ENCODE measurements at regions not wholly inside any gene's neighbourhood (a gene's known extent, or its start where the extent isn't known, plus 50 kb on each side); places are given as distances from the start of the nearest gene placed in this dataset.

DNA sequence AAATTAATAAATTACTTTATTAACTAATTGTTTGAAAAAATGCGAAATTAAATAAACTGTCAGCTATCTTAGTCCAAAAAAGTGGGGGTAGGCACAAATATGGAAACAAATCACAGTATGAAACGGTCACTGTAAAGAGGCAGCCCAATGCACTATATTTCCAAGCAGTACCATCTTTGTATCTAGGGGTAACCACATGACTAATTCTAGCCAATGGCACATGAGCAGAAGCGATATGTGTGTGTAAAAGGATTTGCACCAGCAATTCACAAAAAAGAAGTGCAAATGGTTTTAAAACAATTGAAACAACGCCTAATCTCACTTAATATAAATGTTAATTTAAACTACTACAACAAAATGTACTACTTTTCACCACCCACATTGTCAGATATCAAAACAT lies 129.5 kb upstream of the PRNP start:
- DNase-seq: no peak

DNA sequence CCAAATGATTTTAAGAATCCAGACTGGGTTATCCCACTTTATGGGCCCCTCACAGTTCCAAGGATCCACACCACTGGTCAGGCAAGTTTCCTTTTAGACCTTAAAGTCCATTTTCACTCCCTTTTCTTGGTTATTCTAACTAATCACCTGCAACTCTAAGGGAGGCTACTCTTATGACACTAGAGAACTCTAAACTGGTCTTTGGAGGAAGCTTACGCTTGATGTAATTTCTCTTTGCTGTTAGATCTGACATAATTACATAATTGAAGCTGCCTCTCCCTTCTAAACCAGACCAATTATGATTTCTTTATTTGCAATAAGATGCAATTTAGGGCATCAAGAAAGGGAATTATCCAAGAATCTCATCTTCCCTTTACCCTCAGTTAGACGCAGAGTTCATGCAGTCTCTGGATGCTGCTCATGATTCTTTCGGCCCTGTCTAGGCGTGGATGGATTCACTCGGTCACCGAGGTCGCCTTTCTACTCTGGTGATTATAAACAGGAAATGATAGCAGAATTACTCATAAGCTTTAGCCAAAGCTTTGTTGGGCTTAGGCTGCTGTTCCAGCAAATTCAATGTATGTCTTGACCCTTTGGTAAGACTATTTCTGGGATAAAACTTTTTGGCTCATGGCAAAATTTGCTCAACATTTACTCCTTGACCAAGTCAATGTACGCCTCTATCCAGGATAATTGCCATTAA lies 130.9 kb upstream of the PRNP start:
- DNase-seq: no peak

DNA sequence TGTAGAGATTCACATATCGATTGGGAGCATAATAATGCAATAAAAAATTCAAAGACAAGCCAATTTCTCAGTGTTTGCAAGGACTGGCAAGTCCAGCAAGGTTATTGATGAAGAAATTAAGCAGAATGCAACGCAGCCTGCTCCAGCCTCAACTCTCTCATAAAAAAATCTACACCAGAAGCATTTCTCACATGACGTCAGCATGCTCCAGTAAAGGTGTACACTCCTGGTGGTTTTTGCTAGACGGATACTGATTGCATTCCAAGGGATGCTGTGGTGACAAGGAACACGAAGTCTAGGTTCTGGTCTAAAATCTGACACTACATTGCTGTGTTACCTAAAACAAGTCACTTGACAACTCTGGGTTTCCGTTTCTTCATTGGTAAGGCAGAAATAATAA lies 131.9 kb upstream of the PRNP start:
- DNase-seq: no peak

DNA sequence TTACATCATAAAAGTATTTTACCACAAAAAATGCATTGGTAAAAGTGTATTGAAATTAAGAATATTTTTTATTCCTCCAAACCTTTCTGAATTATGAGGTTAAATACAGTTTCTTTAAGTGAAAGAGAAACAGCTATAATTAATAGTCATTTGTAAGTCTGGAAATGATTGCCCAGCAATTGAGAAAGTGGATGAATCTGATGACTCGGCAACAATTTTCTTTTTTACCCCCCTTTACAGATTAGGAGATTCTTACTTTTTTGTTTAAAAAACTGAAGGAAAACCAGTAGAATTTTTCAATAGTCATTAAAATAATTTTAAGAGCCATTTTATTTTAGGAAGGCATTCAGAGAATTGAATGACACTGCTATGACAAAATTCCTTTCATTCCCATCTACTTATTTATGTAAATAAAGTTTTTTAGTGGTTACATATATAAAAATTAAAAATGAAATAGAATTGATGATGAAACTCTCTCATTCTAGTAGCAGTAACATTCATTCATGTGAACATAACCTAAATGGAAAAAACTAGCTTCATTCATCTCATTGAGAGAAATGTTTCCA lies 134.1 kb upstream of the PRNP start:
- no peak for DNase-seq

DNA sequence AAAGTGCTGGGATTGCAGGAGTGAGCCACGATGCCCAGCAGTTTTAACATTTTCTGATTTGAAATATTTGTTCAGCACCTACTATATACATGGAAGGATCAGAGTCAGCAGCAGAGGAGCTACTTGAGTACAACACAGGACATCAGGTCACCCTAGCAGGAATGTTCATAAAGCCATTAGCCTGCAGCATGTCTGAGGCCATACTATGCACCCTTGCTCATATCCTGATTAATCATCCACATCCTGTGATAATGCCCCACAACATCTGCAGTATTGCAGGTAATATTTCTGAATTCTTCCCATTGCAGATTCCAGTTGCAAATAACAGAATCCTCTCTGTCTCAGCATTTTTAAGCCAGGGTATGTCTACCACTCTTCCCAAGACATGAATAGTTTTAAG lies 135.5 kb upstream of the PRNP start:
- DNase-seq: no peak

DNA sequence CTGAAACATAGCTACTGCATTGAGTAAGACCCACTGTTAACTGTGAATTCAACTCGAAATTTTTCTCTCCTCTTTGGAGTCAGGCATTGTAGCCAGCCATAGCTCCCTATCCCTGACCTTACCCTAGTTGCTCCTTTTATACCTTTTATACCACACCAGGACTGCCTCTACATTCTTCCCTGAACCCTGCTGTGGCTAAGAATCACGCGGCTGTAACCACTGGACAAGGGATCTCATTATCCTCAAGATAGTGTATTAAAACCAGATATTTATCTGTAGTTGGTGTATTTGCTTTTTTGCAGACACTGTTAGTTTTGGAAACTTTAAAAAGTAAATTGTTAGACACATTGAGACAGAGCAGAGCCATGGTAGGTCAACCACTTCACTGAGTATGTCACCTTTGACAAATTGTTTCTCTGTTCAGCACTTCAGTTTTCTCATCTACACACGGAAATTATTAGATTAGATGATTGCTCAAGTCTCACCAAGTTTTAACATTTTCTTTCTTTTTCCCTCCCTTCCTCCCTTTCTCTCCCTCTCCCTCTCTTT lies 136.5 kb upstream of the PRNP start:
- DNase-seq: no peak

DNA sequence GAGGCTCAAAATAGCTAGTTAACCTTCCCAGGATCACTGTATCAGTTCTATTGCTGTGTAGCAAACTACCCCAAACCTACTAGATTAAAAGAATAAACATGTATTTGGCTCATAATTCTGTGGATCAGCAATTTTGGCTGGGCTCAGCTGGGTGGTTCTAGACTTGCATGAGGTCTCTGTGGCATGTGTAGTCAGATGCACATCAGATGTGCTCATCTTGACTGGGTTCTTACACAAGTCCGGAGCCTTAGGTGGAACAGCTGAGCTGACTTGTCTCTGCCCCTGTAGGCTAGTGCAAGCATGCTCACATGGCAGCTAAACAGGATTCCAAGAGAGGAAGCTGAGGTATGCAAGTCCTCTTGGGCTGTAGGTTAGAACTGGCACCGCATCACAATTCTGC lies 137.7 kb upstream of the PRNP start:
- DNase-seq: no peak

DNA sequence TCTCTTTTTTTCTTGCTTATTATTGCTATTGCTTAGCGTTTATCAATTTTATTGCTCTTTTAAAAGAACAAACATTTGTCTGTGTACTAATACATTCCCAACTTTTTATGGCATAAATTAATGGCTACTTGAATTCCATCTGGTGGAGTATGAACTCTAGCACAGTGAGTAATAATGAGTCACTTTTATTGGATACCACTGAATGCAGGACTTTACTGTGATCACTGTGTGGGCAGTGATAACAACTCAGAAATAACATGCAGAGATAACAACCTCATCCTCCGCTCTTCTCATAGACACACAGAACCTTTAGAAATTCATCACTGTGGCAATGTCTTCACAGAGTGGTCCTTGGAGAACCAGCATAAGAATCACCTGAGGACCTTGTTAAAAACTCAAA lies 139.5 kb upstream of the PRNP start:
- no peak for DNase-seq

DNA sequence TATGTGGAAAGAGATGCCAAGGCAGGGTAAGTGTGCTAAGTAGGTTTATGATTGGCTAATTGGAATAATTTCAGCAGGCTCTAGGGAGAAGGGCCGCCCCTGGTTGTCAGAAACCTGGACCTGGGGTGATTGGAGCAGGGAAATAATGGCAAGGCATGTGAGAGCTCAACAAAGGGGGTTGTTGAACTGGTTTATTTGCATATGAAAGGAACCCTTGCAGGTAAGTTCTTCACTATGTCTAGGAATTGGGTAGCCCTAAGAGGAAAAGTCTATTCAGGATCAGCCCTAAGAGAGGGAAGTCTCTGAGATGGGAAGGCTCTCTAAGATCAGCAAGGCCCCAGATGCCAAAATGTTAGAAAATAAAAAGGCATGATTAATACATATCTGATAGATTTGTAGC lies 139.9 kb upstream of the PRNP start:
- no peak for DNase-seq

DNA sequence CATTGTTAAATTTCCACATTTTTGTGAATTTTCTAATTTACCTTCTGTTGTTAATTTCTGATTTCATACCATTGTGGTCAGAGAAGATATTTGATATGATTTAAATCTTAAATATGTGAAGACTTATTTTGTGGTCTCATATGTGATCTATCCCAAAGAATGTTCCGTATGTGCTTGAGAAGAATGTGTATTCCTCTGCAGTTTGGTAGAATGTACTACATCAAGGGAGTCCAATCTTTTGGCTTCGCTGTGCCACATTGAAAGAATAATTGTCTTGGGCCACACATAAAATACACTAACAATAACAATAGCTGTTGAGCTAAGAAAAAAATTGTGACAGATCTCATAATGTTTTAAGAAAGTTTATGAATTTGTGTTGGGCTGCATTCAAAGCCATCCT lies 140.7 kb upstream of the PRNP start:
- no peak for DNase-seq

DNA sequence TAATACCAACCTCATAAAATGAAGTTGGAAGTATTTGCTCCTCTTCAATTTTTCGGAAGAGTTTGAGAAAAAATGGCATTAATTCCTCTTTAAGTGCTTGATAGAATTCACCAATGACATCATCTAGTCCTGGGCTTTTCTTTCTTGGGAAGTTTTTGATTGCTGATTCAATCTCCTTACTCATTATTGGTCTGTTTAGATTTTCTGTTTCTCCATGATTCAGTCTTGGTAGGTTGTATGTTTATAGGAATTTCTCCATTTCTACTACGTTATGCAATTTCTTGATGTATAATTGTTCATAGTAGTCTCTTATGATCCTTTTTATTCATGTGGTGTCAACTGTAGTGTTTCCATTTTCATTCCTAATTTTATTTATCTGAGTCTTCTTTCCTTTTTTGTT lies 141.5 kb upstream of the PRNP start:
- DNase-seq: no peak

DNA sequence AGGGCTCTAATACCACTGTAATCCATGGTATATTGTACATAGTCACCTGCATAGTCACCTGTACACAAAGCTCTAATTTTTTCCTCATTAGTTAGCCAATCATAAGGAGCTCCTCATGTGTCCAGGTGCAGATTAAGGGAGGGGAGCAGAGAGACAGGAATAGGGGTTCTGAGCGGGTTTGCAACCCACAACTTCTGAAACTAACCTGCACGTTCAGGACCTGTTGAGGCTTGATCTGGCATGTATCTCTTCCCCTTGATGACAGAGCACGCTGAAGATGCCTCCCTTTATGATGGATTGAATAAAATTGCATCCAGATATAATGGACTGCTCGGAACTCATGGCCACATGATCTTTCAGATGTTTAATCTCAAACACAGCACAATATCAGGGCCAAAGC lies 144.0 kb upstream of the PRNP start:
- DNase-seq: no peak

DNA sequence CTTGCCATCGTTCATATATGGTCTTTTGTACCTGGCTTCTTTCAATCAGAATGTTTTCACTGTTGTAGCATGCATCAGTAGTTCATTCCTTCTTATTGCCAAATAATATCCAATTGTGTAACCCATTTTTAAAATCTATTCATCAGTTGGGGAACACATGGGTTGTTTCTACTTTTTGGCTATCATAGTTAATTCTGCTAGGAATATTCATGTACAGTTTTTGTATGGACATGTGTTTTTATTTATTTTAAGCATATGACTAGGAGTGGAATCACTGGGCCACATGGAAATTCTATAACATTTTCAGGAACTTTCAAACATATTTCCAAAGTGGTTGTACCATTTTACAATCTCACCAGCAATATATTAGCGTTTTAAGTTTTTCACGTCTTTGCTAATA lies 151.9 kb upstream of the PRNP start:
- DNase-seq: no peak

DNA sequence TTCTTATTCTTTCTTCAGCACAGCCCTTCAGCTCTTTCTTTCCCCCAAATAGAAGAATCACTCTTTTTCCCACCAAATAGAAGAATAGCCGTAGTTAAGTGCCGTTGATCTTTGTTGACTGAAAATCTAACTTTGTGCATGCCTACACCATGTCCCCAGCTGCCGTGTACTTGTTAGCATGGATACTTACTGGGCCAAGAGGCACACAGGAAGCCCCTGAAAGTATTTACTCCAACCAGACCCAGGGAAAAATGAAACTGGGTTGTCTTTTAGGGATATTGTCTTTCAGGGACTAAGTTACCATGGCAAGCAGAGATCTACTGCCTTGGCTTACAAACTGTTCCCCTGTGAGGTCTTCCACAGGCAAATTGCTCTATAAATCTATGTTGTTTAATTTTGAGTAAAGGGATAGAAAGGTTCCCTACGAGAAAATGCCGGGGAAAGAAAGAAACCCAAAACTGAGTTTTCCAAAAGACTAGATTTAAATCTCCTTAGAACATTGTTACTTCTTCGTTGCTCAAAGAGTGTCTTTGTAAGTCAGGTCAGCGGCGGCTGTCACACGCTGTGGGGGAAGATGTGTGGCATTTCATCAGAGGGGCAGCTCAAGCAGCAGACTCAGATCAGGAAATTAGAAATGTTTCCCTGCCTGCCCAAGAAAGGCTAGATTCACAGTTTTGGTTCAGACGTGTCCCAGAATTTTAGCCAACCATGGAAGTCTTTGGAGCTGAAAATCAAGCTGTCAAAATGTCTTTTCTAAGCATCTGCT lies 152.7 kb upstream of the PRNP start:
- no peak for DNase-seq

DNA sequence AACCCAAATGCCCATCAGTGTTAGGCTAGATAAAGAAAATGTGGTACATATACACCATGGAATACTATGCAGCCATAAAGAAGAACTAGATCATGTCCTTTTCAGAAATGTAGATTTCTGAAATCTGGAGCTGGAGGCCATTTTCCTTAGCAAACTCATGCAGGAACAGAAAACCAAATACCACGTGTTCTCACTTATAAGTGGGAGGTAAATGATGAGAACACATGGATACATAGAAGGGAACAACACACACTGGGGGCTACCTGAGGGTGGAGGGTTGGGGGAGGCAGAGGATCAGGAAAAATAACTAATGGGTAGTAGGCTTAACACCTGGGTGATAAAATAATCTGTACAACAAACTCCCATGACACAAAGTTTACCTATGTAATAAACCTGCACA lies 153.5 kb upstream of the PRNP start:
- no peak for DNase-seq

DNA sequence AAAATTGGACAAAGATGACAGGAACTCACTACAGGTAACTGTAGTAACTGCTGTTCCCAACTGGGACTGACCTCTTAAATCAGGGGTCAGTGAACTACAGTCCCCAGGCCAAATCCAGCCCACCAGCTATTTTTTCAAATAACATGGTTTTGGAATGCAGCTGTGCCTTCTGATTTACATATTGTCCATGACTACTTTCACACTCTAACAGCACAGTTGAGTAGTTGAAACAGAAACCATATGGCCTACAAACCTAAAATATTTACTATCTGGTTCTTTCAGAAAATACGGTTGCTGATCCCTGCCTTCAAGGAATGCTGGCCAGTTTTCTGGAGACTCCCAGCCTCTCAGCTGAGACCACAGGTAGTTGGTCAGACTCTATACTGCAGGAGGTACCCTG lies 161.5 kb upstream of the PRNP start:
- DNase-seq: no peak

DNA sequence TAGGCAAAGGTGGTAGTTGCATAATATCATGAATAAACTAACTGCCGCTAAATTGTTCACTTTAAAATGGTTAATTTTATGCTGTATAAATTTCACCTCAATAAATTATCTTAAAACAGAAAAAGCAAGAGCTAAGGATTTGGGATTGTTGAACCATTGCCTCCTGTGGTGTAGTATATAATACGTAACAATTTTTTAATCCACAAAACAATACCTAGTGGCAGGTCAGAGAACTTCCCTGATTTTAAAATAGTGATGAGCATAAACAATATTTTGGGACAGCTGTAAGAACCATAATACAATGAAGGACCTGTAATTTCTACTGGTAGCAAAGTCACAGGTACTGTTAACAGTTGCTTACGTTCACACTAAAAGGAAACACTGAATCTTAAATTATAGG lies 161.9 kb upstream of the PRNP start:
- no peak for DNase-seq

DNA sequence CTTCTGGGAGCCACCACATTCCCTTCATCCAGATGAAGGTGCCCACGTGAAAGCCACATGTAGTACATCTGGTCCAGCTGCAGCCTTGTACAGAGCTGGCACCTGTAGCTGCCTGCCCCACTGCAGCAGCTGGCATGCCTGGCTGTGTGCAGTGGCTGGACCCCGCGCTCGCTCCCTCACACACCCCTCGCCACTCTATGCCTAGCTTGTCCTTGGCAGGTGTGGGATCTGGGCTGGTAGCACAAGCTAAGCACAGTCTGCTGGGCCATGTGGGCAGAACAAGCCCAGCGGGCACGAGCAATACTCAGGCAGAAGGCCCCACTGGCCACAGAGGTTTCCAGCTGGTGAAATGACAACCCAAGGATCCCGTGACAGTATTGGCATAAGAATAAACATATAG lies 163.9 kb upstream of the PRNP start:
- no peak for DNase-seq

DNA sequence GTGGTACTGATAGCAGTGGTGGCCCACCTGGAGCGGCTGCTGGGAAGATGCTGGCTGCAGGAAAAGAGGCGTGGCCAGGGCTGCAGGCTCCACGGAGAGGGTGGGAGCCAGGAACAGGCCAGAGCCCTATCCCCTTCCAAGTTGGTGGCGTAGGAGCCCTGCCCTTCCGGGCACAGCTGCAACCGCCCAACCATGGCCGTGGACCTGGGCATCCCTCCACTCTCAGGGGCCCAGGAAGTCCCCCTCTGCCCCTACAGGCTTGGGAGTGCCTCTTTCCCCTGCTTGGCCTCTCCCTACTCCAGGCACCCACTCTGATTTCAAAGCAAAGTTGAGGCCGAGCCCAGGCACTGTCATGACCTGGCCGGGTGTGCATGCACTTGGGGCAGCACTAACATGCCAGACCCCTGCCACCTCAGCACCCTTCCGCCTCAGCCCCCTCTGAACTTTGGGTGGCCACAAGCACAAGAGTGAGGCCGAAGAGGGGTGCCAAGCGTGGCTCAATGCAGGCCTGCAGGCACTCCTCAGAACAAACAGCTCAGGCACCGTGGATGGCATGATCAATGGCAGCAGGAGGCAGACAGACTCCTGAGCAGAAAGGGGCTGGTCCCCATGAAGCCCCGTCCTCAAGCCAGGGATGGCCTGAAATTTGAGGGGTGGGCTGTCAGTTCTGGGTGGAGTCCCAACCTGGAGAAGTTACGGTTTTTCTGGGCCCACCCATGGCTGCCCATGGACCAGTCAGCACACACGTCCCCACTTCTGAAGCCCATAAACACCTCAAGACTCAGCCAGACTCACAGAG lies 164.9 kb upstream of the PRNP start:
- DNase-seq: no peak

DNA sequence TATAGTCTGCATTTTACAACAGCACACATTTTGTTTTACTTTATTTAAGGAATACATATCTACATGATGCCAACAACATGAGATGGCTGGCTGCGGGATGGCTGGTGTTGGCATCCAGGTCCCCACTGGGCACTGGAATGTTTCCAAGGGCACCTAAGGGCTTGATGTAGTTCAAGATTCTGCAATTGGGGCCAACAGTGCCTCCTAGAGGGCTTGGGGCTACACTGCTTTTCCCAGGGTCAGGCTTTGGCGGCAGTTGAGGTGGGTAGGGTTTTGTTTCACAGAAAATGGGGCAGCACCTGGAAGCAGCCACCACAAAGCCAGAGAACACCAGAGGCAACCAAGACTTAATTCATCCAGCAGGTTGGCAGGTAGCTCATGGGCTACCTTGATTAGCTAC lies 166.7 kb upstream of the PRNP start:
- no peak for DNase-seq

DNA sequence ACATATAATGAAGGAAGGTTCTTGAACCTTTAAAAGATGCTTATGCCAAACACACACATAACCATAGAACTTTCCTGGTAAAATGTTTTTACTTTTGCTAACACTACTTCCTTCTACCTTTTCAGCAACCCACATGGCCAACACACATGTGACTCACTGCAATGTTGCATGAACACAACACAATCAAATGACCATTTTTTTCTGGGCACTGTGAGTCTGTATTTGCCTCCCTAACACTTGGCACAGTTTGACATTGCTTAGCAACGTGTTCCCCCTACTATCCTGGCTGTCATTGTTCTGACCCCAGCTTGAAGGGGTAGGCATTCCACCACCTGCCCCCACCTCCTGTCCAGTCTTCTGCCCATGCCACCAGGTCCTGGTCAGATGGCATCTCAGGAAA lies 169.4 kb upstream of the PRNP start:
- DNase-seq: no peak

DNA sequence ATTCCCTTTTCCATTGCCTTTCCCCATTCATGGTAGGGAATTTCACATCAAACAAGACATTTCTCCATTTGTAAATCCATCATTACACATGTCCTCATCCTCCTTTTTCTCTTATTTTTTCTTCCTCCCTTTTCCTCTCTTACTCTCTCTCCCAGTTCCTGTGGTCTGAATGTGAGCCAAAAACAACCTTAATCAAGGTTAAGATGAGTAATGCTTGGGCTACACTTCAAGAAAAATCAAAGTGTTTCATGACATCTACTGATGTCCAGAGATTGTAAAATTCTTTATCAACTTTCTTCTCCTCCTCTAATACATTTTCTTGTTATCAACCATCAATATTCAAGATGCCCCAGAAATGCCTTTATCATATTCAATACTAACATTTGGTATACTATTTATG lies 172.5 kb upstream of the PRNP start:
- DNase-seq: no peak

DNA sequence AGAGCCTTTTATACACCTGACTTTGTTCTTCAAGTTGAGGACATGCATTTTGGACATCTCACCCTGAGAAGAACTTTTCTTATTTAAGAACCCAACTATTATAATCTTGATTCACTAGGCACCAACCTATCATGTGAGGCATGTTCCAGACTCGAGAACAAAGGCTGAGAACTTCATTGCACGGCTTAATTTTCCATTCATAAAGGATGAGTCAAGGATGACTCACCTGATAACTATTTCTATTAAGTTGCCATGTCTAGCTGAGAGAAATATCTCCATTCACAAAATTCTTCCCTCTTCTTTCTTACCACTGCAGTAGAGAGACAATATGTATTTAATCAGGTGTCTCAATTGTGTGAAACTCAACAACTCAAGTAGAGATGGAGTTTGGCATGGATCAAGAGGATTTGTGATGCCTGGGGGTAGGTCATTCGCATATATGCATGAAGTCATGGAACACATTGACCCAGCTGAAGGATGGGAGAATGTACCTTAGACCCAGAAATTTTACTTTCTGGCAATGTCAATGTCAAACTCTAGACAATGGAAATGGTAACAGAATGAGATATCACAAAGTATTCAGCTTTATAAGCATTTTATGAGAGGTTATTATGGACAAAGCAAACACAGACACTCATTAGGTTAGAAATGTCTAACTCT lies 173.2 kb upstream of the PRNP start:
- DNase-seq: no peak

All from stimulated activated naive CD4-positive, alpha-beta T cell (primary cell).